Left ventricle myocardium inferior (tissue), 1 donor: ENCODE measurements at regions not wholly inside any gene's neighbourhood (a gene's known extent, or its start where the extent isn't known, plus 50 kb on each side); places are given as distances from the start of the nearest gene placed in this dataset.

Source experiments
- DNase-seq: peaks from one replicate; pipeline ENCODE4 v3.0.0-alpha.2; 2020
- H3K27ac ChIP-seq: fragments of 200-600 bp; replicated peaks from 2 replicates; pipeline ENCODE4 v1.8.0; 2021
- H3K27me3 ChIP-seq: fragments of 200-600 bp; 2 replicates; pipeline ENCODE4 v1.8.0; 2021; ENCODE audit warnings: low read depth
- H3K36me3 ChIP-seq: fragments of 200-600 bp; 2 replicates; pipeline ENCODE4 v1.8.0; 2021
- H3K4me1 ChIP-seq: fragments of 200-600 bp; 2 replicates; pipeline ENCODE4 v1.8.0; 2021
- H3K4me3 ChIP-seq: fragments of 200-600 bp; 2 replicates; pipeline ENCODE4 v1.8.0; 2021; ENCODE audit warnings: mild to moderate bottlenecking, moderate library complexity
- H3K9me3 ChIP-seq: fragments of 200-600 bp; replicated peaks from 2 replicates; pipeline ENCODE4 v1.8.0; 2021
- intact Hi-C: fragments of 100-400 bp; cut with micrococcal nuclease; formaldehyde crosslinking; loops from one replicate; pipeline ENCODE4 v1.11.0; 2022
- TF ChIP-seq, protein P1 (sequence below): fragments of 200-600 bp; IDR thresholded peaks from 2 replicates; pipeline ENCODE4 v1.8.0; 2021; ENCODE audit warnings: antibody characterized with exemption, mild to moderate bottlenecking, borderline replicate concordance
- donor health status: DM: no; HTN: yes; CAD: no; lungs with severe emphysema.

DNA sequence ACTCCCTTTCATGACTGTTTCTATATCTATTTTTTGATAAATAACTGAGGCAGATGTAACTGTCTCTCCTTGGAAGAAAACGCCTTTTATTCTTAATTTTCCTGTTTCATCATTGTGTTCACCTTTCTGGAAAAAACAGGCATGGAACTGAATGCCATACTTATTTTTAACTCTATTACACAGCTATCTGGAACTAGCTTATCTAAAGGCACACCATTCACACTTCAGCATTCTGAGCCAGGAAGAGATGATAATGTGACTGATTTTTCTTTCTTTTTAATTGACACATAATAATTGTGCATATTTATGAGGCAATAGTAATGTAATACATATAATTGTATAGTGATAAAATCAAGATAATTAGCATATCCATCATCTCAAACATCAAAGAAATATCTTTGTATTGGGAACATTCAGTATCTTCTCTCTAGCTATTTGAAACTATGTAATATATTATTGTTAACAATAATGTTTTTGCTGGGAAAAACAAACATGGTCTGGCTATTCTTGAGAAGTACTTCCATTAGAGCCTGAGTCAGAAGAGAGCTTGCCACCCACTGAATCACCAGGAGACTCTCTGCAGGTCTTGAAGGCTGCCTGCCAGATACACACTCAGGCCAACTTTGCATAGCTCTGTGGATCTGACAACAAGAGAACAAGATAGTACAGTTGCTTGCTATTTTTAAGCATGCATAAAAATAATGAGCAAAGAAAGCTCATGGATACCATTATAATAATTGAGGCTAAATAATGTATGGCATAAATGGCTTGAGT lies 501.0 kb upstream of the EDIL3 start:
- Histone ChIP-seq H3K27ac (peak overlapping the region; percentile 69), H3K9me3 (peaks cover 18% of the 10 kb centered on the region), H3K4me3 (no peak overlapping the region), H3K4me1 (peaks cover 17% of the 10 kb centered on the region), H3K36me3 (no peaks in the 10 kb centered on the region), H3K27me3 (no peaks in the 10 kb centered on the region)
- intact Hi-C loops: no loop called here
- DNase-seq: peak; percentile 54
- TF ChIP-seq, protein P1, sequence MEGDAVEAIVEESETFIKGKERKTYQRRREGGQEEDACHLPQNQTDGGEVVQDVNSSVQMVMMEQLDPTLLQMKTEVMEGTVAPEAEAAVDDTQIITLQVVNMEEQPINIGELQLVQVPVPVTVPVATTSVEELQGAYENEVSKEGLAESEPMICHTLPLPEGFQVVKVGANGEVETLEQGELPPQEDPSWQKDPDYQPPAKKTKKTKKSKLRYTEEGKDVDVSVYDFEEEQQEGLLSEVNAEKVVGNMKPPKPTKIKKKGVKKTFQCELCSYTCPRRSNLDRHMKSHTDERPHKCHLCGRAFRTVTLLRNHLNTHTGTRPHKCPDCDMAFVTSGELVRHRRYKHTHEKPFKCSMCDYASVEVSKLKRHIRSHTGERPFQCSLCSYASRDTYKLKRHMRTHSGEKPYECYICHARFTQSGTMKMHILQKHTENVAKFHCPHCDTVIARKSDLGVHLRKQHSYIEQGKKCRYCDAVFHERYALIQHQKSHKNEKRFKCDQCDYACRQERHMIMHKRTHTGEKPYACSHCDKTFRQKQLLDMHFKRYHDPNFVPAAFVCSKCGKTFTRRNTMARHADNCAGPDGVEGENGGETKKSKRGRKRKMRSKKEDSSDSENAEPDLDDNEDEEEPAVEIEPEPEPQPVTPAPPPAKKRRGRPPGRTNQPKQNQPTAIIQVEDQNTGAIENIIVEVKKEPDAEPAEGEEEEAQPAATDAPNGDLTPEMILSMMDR: no peak

DNA sequence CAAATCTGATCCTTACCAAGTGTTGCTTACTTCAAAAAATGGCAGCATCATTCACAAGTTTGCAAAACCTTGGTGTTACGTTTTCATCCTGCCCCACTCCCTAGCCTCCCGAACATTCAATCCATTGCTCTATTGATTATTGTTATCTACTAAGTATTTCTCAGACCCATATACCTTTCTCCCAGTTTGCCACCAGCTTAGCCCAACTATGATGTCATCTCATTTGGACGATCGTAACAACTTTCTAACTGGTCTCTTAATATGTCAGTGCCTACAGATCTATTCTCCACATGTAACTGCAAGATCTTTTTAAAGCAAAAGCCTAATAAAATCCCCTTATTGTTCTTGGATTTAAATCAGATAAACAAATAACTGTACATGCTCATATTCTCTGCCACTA lies 497.1 kb upstream of the EDIL3 start:
- no peak overlapping the region for H3K4me3 ChIP-seq
- H3K27me3 ChIP-seq: no peaks in the 10 kb centered on the region
- TF ChIP-seq, protein P1: no peak
- H3K36me3 ChIP-seq: no peaks in the 10 kb centered on the region
- H3K27ac ChIP-seq: no peak overlapping the region
- H3K9me3 ChIP-seq: no peaks in the 10 kb centered on the region
- no peak for DNase-seq
- peaks cover 17% of the 10 kb centered on the region for H3K4me1 ChIP-seq
- intact Hi-C loops: no loop called here

DNA sequence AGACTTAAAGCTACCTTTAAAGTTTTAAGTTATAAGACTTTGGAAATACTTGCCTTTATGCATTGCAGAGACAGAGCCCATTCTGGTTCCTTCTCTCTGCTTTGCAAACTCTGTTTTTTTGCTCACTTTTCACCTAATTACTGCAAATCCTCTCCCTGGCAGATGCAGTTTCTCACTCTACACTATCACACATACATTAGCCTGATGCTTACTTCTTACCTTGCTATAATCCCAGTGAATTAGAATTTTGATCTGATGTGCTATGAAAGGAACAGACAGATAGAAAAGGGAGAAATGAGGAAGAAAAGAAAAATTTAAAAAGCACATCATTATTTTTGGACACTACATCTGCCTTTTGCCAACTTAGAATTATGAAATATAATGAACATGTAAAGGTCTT lies 489.5 kb upstream of the EDIL3 start:
- no peak overlapping the region for H3K4me3 ChIP-seq
- DNase-seq: no peak
- TF ChIP-seq, protein P1: no peak
- no peaks in the 10 kb centered on the region for H3K4me1 ChIP-seq
- intact Hi-C loops: no loop called here
- no peaks in the 10 kb centered on the region for H3K9me3 ChIP-seq
- no peaks in the 10 kb centered on the region for H3K36me3 ChIP-seq
- no peak overlapping the region for H3K27ac ChIP-seq
- H3K27me3 ChIP-seq: no peaks in the 10 kb centered on the region

DNA sequence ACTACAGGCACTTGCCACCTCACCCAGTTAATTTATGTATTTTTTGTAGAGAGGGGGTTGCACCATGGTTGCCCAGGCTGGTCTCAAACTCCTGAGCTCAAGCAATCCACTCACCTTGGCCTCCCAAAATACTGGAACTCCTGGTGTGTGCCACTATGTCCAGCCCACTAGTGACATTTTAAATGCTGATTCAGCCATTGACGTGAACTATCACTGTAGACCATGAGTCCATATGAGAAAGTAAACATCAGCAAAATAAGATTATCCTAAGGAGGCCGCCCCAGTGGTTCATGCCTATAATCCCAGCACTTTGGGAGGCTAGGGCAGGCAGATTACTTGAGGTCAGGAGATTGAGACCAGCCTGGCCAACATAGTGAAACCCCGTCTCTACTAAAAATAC lies 488.1 kb upstream of the EDIL3 start:
- no peaks in the 10 kb centered on the region for H3K9me3 ChIP-seq
- intact Hi-C loops: no loop called here
- TF ChIP-seq, protein P1: no peak
- no peak for DNase-seq
- H3K27ac ChIP-seq: no peak overlapping the region
- no peaks in the 10 kb centered on the region for H3K27me3 ChIP-seq
- no peak overlapping the region for H3K4me3 ChIP-seq
- no peaks in the 10 kb centered on the region for H3K4me1 ChIP-seq
- H3K36me3 ChIP-seq: no peaks in the 10 kb centered on the region

DNA sequence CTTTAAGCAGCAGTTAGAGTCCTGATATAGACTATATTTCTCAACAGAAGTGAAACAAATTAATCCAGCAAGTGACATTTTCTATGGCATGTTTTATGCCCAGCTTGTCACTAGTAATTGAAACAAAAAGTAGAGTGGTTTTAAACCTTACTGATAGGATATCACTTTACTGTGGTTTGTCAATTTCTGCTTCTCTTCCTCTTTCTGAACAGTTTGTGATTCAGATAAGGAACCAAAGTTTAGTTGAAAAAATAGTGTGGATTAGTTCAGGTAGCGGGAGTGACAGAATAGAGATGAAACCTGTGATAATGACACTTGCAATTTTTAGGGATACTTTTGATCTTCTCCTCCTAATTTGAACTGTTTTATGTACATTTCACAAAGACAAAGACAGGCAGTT lies 485.7 kb upstream of the EDIL3 start:
- Histone ChIP-seq H3K9me3 (no peaks in the 10 kb centered on the region), H3K27ac (no peak overlapping the region), H3K4me3 (no peak overlapping the region), H3K4me1 (no peaks in the 10 kb centered on the region), H3K27me3 (no peaks in the 10 kb centered on the region), H3K36me3 (no peaks in the 10 kb centered on the region)
- DNase-seq: no peak
- TF ChIP-seq, protein P1: no peak
- intact Hi-C loops: no loop called here
